ENCODE measurements at regions not wholly inside any gene's neighbourhood (a gene's known extent, or its start where the extent isn't known, plus 50 kb on each side); places are given as distances from the start of the nearest gene placed in this dataset.
A peak's percentile ranks its signal among the peaks of the same experiment; 100 is the strongest.

DNA sequence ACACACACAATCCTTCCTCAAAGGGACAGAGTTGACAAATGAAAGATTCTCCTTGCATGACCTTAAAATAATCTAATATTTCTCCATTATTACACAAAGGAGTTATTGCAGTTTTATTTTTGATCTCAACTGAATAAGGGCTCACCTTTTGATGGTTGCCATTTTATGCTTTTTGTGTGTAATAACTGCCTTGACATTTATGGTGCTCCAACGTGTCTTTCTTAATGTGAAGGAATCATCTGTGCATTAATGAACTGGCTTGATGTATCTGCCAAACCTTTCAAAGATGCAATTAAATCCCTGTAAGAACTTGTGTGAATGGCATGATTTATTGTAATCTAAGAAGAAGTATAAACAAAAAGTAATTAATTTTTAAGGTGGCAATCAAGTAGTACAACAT lies 1519.8 kb upstream of the CDH9 start:
- H3K36me3 ChIP-seq (ENCODE audit: control insufficient read depth in 2 of 3, insufficient read depth in 3 of 3, low read length in 3 of 3): no peaks in the 10 kb centered on the region
- no peak overlapping the region for H3K4me3 ChIP-seq (ENCODE audit: low read length in 3 of 3)
- TF ChIP-seq, protein P1, sequence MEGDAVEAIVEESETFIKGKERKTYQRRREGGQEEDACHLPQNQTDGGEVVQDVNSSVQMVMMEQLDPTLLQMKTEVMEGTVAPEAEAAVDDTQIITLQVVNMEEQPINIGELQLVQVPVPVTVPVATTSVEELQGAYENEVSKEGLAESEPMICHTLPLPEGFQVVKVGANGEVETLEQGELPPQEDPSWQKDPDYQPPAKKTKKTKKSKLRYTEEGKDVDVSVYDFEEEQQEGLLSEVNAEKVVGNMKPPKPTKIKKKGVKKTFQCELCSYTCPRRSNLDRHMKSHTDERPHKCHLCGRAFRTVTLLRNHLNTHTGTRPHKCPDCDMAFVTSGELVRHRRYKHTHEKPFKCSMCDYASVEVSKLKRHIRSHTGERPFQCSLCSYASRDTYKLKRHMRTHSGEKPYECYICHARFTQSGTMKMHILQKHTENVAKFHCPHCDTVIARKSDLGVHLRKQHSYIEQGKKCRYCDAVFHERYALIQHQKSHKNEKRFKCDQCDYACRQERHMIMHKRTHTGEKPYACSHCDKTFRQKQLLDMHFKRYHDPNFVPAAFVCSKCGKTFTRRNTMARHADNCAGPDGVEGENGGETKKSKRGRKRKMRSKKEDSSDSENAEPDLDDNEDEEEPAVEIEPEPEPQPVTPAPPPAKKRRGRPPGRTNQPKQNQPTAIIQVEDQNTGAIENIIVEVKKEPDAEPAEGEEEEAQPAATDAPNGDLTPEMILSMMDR (IDR thresholded peaks at IDR 0.05; ENCODE audit: borderline replicate concordance, extremely low read depth, insufficient read depth): no peak
- no peak overlapping the region for H3K9ac ChIP-seq (ENCODE audit: low read length in 3 of 3)
- no peak overlapping the region for H3K27ac ChIP-seq (ENCODE audit: low read depth in 2 of 2, low read length in 2 of 2)
- no peak for FAIRE-seq
- H3K27me3 ChIP-seq (ENCODE audit: control insufficient read depth, insufficient read depth, low read length): no peaks in the 10 kb centered on the region
- intact Hi-C loops (cut with DNase I): no loop called here
- H3K9me3 ChIP-seq (ENCODE audit: control insufficient read depth in 2 of 3, insufficient read depth in 1 of 3, low read length in 3 of 3): no peaks in the 10 kb centered on the region
- no peak for DNase-seq
- H3K4me1 ChIP-seq (ENCODE audit: control insufficient read depth in 2 of 3, insufficient read depth in 2 of 3, low read depth in 1 of 3, low read length in 3 of 3): no peaks in the 10 kb centered on the region

DNA sequence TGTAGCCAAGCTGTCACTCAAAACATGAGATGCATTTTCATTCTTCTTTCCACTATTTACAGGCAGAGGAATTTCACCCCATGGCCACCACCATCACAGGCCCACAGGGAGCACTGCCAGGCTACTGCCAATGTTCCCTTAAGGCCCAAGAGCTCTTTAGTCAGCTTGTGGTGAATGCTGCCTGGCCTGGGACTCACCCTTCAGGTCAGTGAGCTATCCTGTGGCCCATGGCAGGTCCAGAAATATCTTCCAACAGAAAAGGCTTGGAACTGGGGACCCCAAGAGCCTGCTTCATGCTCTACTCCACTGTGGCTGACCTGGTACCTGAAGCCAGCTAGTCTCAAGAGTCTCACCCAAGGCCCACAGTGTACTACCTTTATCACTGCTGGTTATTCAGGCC lies 1518.7 kb upstream of the CDH9 start:
- Histone ChIP-seq H3K4me3 (ENCODE audit: low read length in 3 of 3) (no peak overlapping the region), H3K9me3 (ENCODE audit: control insufficient read depth in 2 of 3, insufficient read depth in 1 of 3, low read length in 3 of 3) (no peaks in the 10 kb centered on the region), H3K4me1 (ENCODE audit: control insufficient read depth in 2 of 3, insufficient read depth in 2 of 3, low read depth in 1 of 3, low read length in 3 of 3) (no peaks in the 10 kb centered on the region), H3K36me3 (ENCODE audit: control insufficient read depth in 2 of 3, insufficient read depth in 3 of 3, low read length in 3 of 3) (no peaks in the 10 kb centered on the region), H3K27ac (ENCODE audit: low read depth in 2 of 2, low read length in 2 of 2) (no peak overlapping the region), H3K27me3 (ENCODE audit: control insufficient read depth, insufficient read depth, low read length) (no peaks in the 10 kb centered on the region), H3K9ac (ENCODE audit: low read length in 3 of 3) (no peak overlapping the region)
- no peak for FAIRE-seq
- DNase-seq: peak in 1 of 5 donors; percentile 32
- intact Hi-C loops (cut with DNase I): no loop called here
- TF ChIP-seq, protein P1 (IDR thresholded peaks at IDR 0.05; ENCODE audit: borderline replicate concordance, extremely low read depth, insufficient read depth): no peak

DNA sequence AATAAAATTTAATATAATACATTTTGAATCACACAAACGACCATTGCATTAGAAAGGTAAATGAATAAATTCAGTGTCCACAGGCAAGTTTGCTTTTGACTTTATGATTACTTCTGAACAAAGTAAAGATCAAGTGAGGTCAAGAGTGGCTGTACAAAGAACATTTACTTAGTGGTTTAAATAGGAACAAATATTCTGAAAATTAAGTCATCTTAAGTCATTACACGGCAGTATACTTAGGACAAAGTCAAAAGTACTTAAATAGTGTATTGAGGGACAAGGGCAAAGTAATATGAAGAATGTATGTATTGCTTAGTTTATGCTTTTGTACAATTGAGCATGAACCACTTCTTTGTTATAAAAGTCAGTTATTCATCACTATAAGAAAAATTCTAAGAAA lies 1511.2 kb upstream of the CDH9 start:
- Histone ChIP-seq H3K27me3 (ENCODE audit: control insufficient read depth, insufficient read depth, low read length) (no peaks in the 10 kb centered on the region), H3K36me3 (ENCODE audit: control insufficient read depth in 2 of 3, insufficient read depth in 3 of 3, low read length in 3 of 3) (no peaks in the 10 kb centered on the region), H3K27ac (ENCODE audit: low read depth in 2 of 2, low read length in 2 of 2) (no peak overlapping the region), H3K9me3 (ENCODE audit: control insufficient read depth in 2 of 3, insufficient read depth in 1 of 3, low read length in 3 of 3) (no peaks in the 10 kb centered on the region), H3K4me1 (ENCODE audit: control insufficient read depth in 2 of 3, insufficient read depth in 2 of 3, low read depth in 1 of 3, low read length in 3 of 3) (no peaks in the 10 kb centered on the region), H3K4me3 (ENCODE audit: low read length in 3 of 3) (no peak overlapping the region), H3K9ac (ENCODE audit: low read length in 3 of 3) (no peak overlapping the region)
- FAIRE-seq (no peak), DNase-seq (no peak)
- TF ChIP-seq, protein P1 (IDR thresholded peaks at IDR 0.05; ENCODE audit: borderline replicate concordance, extremely low read depth, insufficient read depth): no peak
- intact Hi-C loops (cut with DNase I): no loop called here

DNA sequence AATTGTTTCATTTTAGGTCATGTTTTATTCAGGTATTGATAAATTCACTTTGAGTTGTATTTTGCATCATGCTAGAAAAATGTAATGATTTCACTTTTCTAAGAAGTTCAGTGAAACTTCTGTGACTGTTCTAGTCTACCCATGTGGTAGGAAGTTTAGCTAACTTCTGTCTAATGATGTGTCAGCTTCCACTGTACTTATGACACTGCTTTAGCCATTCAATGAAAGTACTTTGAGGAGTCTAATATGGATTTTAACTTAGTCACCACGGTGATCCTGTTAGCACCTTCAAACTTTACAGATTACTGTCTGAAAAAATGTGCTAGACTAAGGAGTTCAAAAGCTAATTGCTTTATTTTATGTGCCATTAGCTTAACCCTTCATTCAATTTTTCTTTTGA lies 1510.5 kb upstream of the CDH9 start:
- Histone ChIP-seq H3K9me3 (ENCODE audit: control insufficient read depth in 2 of 3, insufficient read depth in 1 of 3, low read length in 3 of 3) (no peaks in the 10 kb centered on the region), H3K4me1 (ENCODE audit: control insufficient read depth in 2 of 3, insufficient read depth in 2 of 3, low read depth in 1 of 3, low read length in 3 of 3) (no peaks in the 10 kb centered on the region), H3K27ac (ENCODE audit: low read depth in 2 of 2, low read length in 2 of 2) (no peak overlapping the region), H3K27me3 (ENCODE audit: control insufficient read depth, insufficient read depth, low read length) (no peaks in the 10 kb centered on the region), H3K9ac (ENCODE audit: low read length in 3 of 3) (no peak overlapping the region), H3K36me3 (ENCODE audit: control insufficient read depth in 2 of 3, insufficient read depth in 3 of 3, low read length in 3 of 3) (no peaks in the 10 kb centered on the region), H3K4me3 (ENCODE audit: low read length in 3 of 3) (no peak overlapping the region)
- intact Hi-C loops (cut with DNase I): no loop called here
- TF ChIP-seq, protein P1 (IDR thresholded peaks at IDR 0.05; ENCODE audit: borderline replicate concordance, extremely low read depth, insufficient read depth): no peak
- FAIRE-seq (no peak), DNase-seq (no peak)
